ENCODE measurements at regions not wholly inside any gene's neighbourhood (a gene's known extent, or its start where the extent isn't known, plus 50 kb on each side); places are given as distances from the start of the nearest gene placed in this dataset.
"Not testable (repeated sequence)": the region's sequence is repeated elsewhere in the genome, so short reads cannot be mapped to it uniquely, and the experiment has no call there.

DNA sequence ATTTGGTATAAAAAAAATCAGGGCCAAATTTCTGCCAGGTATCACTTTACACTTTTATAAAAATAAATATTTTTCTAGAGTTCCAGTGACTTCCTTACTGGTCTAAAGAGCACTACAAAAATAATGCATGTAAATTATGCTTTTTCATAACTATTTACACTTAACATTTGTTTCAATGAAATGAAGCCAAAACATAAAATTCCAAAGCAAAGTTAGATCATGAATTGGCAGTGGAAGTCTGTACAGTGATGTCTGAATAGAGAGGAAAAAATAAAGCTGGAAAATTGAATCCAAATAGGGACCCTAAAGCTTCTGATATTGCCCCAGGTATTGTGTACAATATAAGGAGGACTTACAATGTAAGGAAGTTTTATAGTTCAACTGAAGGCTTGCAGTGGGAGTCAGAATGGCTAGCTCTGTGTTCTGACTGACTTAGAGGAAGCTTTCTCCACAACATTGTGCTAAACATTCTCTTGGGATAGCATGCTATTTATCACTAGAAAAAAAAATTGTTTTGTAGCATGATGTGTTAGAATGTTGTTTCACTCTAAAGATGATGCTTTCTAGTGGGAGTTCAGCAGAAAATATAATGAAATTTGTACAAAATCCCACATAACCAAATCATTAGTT lies 288.2 kb upstream of the UGT8 start:
- no peak for DNase-seq

DNA sequence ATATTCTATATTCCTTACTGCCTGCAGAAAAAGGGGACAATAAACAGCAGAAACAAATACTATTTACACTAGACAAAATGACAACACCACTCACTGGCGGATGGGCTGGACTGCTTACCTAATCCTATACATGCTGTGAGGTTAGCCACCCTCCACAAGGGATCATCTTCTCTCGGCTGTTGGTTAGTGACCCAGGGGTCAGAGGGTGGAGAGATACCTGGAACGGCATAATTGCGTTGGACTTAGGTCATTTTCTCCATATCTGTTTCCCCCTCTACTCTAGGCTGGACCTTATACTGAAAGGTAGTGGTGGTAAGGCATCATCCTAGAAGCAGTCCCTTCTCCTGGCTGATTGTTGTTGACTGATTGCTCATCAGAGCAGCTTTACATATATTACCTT lies 286.8 kb upstream of the UGT8 start:
- DNase-seq, result no peak

- no peak for DNase-seq
These were observed 286.3 kb upstream of the UGT8 start for GRCh38 chr4:114312338-114312737.

GRCh38 chr4:114316789-114317188 lies 281.8 kb upstream of the UGT8 start:
- no peak for DNase-seq

GRCh38 chr4:114317564-114317963 lies 281.0 kb upstream of the UGT8 start:
- no peak for DNase-seq

GRCh38 chr4:114318309-114318708 lies 280.3 kb upstream of the UGT8 start:
- DNase-seq, result no peak

- no peak for DNase-seq
These were observed 278.5 kb upstream of the UGT8 start for GRCh38 chr4:114320126-114320525.

DNA sequence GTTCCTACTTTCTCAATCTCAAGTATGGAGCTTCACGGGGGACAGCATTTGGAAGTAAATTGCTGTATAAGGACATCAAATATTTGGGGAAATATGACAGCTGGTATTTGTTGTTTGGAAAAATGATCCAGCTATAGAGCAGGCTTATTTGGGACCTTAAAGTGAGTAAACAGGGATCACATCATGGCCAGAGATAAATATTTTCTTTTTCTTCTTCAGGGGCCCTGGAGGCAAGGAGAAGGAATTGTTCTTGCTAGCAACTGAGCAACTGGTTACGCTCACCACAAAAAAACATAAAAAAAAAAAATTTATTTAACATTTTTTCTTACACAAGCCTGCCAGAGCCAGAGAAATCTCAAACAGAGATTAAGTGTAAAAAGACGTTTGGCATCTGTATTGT lies 277.2 kb upstream of the UGT8 start:
- no peak for DNase-seq

DNA sequence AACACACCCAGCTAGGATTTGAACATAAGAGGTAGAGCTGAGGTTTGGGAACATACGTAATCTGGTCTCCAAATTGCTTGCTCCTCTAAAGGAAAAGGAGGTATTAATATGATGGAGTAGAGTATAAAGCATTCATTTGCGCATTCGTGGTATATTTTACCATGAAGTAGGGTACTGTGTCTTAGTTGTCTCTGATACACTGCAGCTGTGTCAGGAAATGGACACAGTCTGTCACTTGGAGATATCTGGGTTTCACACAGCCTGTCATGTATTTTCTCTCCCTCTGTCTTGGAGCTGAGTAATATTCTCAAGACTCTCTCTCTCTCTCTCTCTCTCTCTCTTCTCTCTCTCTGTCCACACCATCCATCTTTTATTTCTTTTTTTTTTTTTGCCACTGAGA lies 274.8 kb upstream of the UGT8 start:
- DNase-seq, result no peak

DNA sequence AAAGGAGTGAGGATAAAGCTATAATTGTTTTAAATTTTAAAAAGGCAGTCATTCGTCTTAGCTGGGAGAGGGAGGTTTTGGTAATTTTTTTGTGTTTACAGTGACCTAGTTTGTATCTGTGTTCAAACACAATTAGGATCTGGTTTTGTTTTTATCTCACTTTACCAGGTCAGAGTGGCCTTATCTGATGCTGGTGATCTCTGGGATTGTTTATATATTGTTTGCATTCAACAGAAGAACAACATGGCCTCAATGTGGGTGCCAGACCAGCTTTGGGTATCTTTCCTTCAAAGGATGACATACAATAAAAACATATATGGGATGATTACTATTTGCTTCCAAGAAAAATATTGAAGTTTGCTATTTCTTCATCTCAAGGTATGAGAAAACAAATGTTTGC lies 272.2 kb upstream of the UGT8 start:
- DNase-seq, result no peak

DNA sequence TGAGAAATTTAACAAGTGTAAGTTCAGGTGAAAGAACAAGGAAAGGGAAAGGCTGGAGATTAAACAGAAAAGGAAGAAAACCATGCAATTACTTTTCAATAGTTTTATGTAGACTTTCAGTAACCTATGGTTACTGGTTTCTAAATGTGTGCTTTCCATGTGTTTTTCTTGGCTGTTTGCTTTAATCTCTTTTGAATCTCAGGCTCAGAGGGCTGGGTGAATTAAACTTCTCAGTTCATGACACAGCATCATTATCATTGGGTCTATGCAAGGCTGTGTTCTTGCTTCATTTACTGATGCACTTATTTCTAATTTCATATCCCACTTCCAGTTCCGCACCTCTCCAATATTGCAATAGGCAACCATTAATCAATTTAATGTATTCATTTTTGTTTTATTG lies 266.5 kb upstream of the UGT8 start:
- no peak for DNase-seq

- DNase-seq, result not testable (repeated sequence)
These were observed 264.2 kb upstream of the UGT8 start for GRCh38 chr4:114334363-114334762.

GRCh38 chr4:114334884-114335330 lies 263.7 kb upstream of the UGT8 start:
- no peak for DNase-seq

DNA sequence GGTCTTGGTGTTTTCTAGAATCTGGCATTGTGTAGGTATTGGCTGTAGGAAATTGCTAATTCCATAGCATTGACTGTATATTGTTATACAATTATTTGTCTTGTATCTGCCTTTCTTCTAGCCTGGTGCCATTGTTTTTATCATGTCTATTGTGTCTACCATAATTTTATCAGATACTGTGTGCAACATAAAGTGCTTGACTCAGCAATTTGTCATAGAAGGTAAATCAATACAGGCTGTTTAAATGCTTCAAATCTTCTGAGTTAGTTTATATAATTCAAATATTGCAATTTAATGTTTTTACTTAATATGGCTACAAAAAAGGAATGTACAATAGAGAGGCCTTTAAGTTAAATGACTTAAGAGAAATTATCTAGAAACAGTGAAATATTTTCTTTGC lies 263.3 kb upstream of the UGT8 start:
- DNase-seq, result no peak

DNA sequence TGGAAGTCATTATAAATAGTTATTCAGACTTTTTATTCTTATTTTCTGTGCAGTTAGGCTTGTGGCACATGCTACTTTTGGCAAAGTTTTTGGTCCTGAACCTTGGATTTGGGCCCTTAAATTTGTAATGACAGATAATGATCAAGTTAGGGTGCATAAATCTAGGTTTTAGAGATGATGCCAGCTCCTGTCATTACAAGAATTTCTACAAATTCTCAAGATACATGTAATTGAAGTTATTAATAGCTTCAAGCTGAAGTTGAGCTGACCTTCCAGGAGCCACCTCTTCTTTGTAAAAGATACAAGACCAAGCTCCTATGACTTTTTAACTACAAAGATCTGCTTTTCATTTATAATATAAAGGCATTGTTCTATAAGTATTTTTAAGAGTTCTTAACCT lies 255.6 kb upstream of the UGT8 start:
- DNase-seq, result no peak

DNA sequence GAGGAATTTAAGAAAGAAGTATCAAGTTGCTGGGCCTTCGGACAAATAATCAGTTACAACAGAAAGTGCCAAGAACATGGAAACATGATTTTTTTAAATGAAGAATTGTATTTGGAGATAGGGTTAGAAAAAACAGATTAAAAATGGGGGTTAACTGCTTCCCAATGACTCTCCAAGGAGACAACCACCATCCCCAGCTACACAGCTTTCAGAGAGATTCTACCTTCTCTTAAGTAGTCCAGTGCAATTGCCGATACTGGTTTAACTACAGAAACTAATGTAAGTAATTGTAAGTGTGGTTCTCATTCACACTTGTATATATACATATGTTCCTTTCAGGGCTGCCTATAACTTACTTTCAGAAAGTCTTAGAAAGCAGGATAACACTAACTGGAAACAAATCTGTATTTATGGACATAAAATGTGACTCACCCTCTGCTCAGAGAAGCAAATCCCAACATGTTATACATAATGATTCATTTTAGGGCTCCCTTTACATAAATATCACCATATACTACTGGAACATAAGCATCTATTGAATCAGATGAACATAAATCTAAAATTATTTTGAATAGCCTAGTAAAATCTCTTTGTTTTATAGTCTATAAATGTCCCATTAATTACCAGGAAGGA lies 248.9 kb upstream of the UGT8 start:
- no peak for DNase-seq

DNA sequence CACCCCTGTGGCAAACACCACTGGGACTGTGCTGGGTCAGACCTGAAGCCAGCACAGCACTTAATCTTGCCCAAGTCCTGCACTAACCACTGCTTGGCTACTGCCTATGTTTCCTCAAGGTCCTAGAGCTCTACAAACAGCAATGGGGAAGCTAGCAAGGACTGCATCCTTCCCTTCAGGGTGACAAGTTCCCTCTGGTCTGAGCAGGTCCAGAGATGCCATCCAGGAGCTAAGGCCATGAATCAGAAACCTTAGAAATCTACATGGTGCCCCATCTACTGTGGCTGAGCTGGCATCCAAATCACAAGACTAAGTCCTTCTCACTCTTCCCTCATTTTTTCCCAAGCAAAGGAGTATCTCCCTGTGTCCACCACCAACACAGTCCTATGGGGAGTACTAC lies 239.7 kb upstream of the UGT8 start:
- no peak for DNase-seq

DNA sequence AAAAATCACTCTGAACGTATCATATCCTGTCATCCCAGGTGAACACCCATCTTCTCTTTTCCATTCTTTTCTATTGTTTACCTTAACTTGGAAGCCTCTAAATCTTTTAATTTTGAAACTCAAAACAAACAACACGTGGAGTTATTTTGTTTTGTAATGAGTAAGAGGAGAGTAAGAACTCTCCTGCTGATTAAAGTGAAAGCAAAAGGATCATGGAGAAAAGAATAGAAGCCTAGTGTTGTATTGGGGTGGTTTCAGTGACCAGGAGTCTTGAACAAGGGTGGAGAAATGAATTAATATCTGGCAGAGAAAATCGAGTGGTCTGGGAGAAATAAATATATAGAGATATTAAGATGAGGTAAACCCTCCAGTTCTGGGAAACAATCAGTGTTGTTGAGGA lies 237.4 kb upstream of the UGT8 start:
- no peak for DNase-seq

- DNase-seq, result no peak
These were observed 233.8 kb upstream of the UGT8 start for GRCh38 chr4:114364857-114365256.

GRCh38 chr4:114365591-114365990 lies 233.0 kb upstream of the UGT8 start:
- DNase-seq, result no peak

GRCh38 chr4:114366368-114366767 lies 232.2 kb upstream of the UGT8 start:
- no peak for DNase-seq

DNA sequence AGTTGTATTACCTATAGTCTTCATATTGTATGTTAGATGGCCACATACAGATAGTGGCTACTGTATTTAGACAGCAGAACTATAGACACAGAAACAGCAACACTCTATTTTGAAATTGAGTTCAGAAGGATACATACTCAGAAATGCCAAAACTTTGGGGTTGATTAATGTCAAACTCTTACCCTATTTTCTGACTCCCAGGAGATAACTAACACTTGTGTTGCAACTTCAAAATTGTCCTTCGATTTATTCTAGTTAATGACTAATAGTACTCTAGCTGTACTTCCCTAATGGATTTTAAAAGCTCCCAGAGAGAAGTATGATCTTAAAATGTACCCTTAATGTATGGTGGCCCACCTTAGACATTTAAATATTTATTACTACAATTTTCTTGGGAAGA lies 229.9 kb upstream of the UGT8 start:
- no peak for DNase-seq

DNA sequence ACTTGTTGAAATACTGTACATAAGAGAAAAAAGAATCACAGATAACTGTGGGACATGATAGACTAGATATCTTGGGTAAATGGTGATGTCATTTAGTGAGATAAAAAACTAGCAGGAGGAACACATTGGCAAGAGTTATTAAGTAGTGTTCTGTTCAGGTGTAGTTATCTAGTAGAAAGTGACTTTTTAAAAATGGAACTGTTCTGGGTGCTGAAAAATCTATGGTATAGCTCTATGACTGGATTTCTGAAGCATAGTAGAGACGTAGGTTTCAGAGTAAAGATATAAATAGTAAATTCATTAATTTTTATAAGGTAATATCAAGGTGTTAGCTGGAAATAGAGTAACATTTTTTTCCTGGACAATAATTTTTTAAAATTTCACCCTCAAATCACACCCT lies 225.1 kb upstream of the UGT8 start:
- peak; percentile 4 to 17 for DNase-seq

- peak in 1 of 2 experiments; percentile 17 for DNase-seq
These were observed 220.2 kb upstream of the UGT8 start for GRCh38 chr4:114378305-114378903.

DNA sequence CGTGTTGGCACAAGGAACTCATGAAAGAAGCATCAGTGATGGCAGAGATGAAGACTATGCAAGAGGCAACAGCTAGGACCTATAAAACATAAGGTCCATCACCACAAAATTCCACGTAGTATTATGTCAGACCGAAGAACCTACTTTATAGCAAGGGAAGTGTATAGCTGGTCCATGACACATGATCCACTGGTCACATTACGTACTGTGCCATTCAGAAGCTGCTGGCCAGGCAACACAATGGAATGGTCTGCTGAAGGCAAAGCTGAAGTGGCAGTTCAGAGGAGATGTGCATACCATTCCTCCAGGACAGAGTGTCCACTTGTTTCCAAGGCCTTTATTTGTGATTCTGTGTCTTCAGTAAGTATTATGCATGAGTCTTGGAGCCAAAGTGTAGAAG lies 215.5 kb upstream of the UGT8 start:
- DNase-seq, result no peak

Measured in Kasumi-1 (cell line).